Activated B cell treated with CpG ODN at 0.5 μM for 24 hours (primary cell): ENCODE measurements at regions not wholly inside any gene's neighbourhood (a gene's known extent, or its start where the extent isn't known, plus 50 kb on each side); places are given as distances from the start of the nearest gene placed in this dataset.

ENCODE experiments used
- ATAC-seq: fragments of 200-7000 bp; cut with Tn5 transposase; one replicate; pipeline ENCODE4 v1.10.0; 2021; ENCODE audit warnings: low read depth, mild to moderate bottlenecking, moderate library complexity
- CTCF ChIA-PET: fragments of 350-600 bp; sonication (Branson Sonifier 250); formaldehyde crosslinking; loops from one replicate; lab custom pipeline; 2021; ENCODE audit warnings: antibody characterized with exemption; lab: Charles Lee
- POLR2A ChIA-PET: fragments of 350-600 bp; sonication (Branson Sonifier 250); formaldehyde crosslinking; loops from one replicate; lab custom pipeline; 2021; ENCODE audit warnings: antibody characterized with exemption; lab: Charles Lee
- DNase-seq: peaks from one replicate; pipeline ENCODE4 v3.0.0; 2022
- H3K27ac Mint-ChIP-seq: one replicate; pipeline ENCODE4 v1.8.0; 2020; ENCODE audit warnings: mixed read lengths
- H3K27me3 Mint-ChIP-seq: one replicate; pipeline ENCODE4 v1.8.0; 2021; ENCODE audit warnings: mixed read lengths
- H3K36me3 Mint-ChIP-seq: one replicate; pipeline ENCODE4 v1.8.0; 2021; ENCODE audit warnings: low read depth, mixed read lengths
- H3K4me1 Mint-ChIP-seq: one replicate; pipeline ENCODE4 v1.8.0; 2021; ENCODE audit warnings: mixed read lengths
- H3K4me3 Mint-ChIP-seq: one replicate; pipeline ENCODE4 v1.8.0; 2020; ENCODE audit warnings: mild to moderate bottlenecking, mixed read lengths
- H3K9me3 Mint-ChIP-seq: one replicate; pipeline ENCODE4 v1.8.0; 2020; ENCODE audit warnings: mixed read lengths
- CTCF ChIP-seq: fragments of 200-600 bp; IDR thresholded peaks from one replicate; pipeline ENCODE4 v1.8.0; 2022; ENCODE audit warnings: antibody characterized with exemption, mild to moderate bottlenecking
- intact Hi-C: fragments of 100-400 bp; cut with micrococcal nuclease; formaldehyde crosslinking; loops from one replicate; pipeline ENCODE4 v1.15.1; 2024

GRCh38 chr3:43195115-43195498, 89.2 kb upstream of the POMGNT2 start:
- peaks cover 31% of the 10 kb centered on the region for H3K27me3 Mint-ChIP-seq
- no peak for TF ChIP-seq CTCF
- H3K9me3 Mint-ChIP-seq = peaks cover 2% of the 10 kb centered on the region
- no peaks in the 10 kb centered on the region for H3K4me1 Mint-ChIP-seq
- ATAC-seq (no peak), DNase-seq (no peak)
- POLR2A ChIA-PET = no interaction called here
- CTCF ChIA-PET = no interaction called here
- no peak overlapping the region for H3K27ac Mint-ChIP-seq
- intact Hi-C loops = no loop called here
- no peak overlapping the region for H3K4me3 Mint-ChIP-seq
- H3K36me3 Mint-ChIP-seq = no peaks in the 10 kb centered on the region

DNA sequence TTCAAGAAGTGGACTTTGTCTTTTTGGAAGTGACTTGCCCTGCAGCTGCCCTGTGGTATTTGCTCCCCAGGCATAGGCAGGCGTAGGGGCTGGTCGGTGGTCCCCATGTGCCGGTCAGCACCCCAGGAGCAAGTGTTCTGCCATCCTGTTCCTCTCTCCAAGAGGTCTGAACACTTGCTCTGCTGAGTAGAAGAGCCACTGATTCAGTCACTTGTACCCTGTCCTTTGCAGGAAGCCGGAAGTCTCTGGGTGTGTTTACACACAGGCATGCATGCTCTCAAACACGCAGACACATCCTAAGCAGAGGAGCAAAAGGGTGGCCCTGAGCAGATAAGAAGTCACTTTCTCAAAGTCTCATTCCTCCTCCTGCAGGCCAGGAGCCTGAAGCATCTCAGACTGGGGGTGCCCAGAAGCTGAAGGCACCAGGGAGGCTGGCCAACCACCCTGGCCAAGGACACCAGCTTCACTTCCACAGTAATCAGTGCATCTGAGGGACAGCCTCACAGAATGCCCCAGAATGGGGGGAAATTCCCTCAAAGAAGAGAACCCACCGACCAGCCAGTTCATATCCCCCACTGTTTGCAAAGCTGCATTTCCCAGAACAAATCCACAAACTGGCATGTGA, 88.7 kb upstream of the POMGNT2 start:
- DNase-seq = no peak
- no peak overlapping the region for H3K4me3 Mint-ChIP-seq
- peaks cover 34% of the 10 kb centered on the region for H3K27me3 Mint-ChIP-seq
- ChIA-PET POLR2A (no interaction called here), CTCF (no interaction called here)
- no peaks in the 10 kb centered on the region for H3K4me1 Mint-ChIP-seq
- no peak for ATAC-seq
- no peak for TF ChIP-seq CTCF
- intact Hi-C loops = no loop called here
- peaks cover 2% of the 10 kb centered on the region for H3K9me3 Mint-ChIP-seq
- H3K36me3 Mint-ChIP-seq = no peaks in the 10 kb centered on the region
- H3K27ac Mint-ChIP-seq = no peak overlapping the region

DNA sequence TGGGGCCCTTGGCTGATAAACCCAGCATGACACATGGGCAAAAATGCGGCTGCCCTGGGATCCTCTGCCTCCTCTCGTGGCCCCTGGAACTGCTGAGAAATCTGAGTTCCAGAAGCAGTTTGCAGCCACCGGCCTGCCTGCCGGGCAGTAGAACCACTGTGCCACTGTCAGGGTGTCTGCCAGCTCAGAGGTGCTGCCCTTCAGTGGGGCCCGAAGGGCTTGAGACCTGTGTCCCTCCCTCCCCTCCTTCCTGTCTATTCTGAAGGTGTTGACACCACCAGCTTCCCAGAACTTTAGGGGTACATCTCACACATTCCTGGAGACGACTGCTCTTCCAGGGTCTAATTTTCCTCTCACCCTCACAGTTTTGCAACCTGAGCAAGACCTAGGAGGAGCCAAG, 88.2 kb upstream of the POMGNT2 start:
- POLR2A ChIA-PET = no interaction called here
- DNase-seq = no peak
- Mint-ChIP-seq H3K27ac (no peak overlapping the region), H3K4me1 (no peaks in the 10 kb centered on the region), H3K36me3 (no peaks in the 10 kb centered on the region), H3K9me3 (no peaks in the 10 kb centered on the region), H3K4me3 (no peak overlapping the region), H3K27me3 (peaks cover 34% of the 10 kb centered on the region)
- intact Hi-C loops = no loop called here
- no peak for TF ChIP-seq CTCF
- ATAC-seq = no peak
- CTCF ChIA-PET = no interaction called here

DNA sequence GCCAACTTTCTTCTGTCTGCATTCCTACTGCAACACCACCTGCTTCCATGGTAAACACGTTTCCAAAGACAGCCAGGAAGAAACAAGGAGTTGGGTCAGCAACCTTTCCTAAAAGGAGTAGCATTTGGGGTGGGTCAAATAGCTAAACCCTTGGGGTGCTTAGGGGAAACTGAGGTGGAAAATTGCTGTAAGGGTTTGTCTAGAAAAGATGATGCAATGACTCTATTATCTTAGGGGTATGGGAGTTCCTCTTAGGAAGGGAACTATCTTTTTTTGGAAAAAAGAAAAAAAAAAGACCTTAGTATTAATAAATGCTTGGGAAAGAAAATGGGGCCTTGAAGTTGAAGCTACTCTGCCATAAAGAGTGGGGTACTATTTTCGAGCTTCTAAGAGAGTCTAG, 86.1 kb upstream of the POMGNT2 start:
- no peak overlapping the region for H3K4me3 Mint-ChIP-seq
- H3K27me3 Mint-ChIP-seq = peaks cover 29% of the 10 kb centered on the region
- H3K27ac Mint-ChIP-seq = no peak overlapping the region
- H3K4me1 Mint-ChIP-seq = no peaks in the 10 kb centered on the region
- H3K9me3 Mint-ChIP-seq = no peaks in the 10 kb centered on the region
- ChIA-PET POLR2A (no interaction called here), CTCF (no interaction called here)
- intact Hi-C loops = no loop called here
- no peak for TF ChIP-seq CTCF
- no peaks in the 10 kb centered on the region for H3K36me3 Mint-ChIP-seq
- no peak for DNase-seq
- ATAC-seq = no peak

DNA sequence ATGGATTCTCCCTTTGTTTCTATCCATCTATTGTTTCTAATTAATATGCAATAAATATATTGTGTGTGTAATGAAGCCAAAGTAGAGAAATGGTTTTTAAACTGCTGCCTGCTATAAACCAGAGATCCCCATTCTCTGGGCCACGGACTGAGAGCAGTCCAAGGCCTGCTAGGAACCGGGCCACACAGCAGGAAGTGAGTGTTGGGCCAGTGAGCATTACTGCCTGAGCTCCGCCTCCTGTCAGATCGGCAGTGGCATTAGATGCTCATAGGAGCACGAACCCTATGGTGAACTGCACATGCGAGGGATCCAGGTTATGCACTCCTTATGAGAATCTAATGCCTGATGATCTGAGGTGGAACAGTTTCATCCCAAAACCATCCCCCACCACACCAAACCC, 85.2 kb upstream of the POMGNT2 start:
- intact Hi-C loops = no loop called here
- Mint-ChIP-seq H3K36me3 (no peaks in the 10 kb centered on the region), H3K9me3 (no peaks in the 10 kb centered on the region), H3K27ac (no peak overlapping the region), H3K4me3 (no peak overlapping the region), H3K27me3 (peaks cover 22% of the 10 kb centered on the region), H3K4me1 (no peaks in the 10 kb centered on the region)
- ChIA-PET POLR2A (no interaction called here), CTCF (no interaction called here)
- ATAC-seq = no peak
- no peak for DNase-seq
- no peak for TF ChIP-seq CTCF
